ENCODE measurements at regions not wholly inside any gene's neighbourhood (a gene's known extent, or its start where the extent isn't known, plus 50 kb on each side); places are given as distances from the start of the nearest gene placed in this dataset.
A peak's percentile ranks its signal among the peaks of the same experiment; 100 is the strongest.

DNA sequence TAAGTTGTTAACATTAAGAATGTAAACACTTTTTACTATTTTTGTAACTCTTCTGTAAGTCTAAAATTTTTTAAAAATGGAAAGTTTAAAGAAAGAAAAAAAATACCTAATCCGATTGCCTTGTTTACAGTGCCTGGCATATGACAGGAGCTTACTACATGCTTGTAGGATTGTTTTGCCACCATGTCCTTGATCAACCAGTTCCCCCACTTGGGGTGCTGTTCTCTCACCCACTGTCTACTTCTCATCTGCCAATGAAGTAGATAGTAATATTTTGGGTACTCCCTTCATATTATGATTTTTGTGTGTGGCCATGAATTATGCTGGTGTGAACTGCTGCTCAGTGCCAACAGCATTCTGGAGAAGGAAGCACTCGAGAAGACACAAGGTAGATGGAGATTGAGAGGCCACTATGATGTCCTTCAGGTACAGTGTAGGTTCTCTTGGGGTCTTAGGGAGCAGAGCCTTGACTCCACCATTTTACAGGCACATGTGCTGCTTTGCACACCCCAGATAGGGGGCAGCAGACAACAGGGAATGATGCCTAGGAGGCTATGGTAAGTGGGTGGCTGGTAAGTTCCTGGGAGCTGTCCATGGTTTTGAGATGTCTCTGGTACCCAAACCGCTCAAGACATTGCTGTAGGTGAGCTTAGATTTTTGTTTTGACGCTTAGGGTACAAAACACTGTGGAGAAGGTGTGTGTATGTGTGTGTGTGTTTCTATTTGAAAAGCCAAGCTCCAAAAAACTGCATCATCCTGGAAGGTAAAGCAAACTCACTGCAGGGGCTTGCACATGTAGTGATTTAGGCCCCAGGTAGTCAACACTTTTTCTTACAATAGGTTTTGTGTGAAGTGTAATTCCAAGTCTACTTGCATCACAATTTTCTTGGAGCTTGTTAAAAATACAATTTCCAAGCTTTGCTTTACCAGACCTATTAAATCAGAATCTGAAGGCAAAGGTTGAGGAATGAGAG is 494.5 kb upstream of the LARGE1 start (continued):
- TF ChIP-seq, protein P1, sequence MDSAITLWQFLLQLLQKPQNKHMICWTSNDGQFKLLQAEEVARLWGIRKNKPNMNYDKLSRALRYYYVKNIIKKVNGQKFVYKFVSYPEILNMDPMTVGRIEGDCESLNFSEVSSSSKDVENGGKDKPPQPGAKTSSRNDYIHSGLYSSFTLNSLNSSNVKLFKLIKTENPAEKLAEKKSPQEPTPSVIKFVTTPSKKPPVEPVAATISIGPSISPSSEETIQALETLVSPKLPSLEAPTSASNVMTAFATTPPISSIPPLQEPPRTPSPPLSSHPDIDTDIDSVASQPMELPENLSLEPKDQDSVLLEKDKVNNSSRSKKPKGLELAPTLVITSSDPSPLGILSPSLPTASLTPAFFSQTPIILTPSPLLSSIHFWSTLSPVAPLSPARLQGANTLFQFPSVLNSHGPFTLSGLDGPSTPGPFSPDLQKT (CRISPR knock-in tag; IDR thresholded peaks at IDR 0.05; ENCODE audit: borderline replicate concordance) = no peak
- TF ChIP-seq ZSCAN30 (CRISPR knock-in tag; IDR thresholded peaks at IDR 0.05) (no peak), ATAD3A (CRISPR knock-in tag; IDR thresholded peaks at IDR 0.05) (no peak), HHEX (CRISPR knock-in tag; IDR thresholded peaks at IDR 0.05) (no peak), MEIS1 (CRISPR knock-in tag; IDR thresholded peaks at IDR 0.05; ENCODE audit: borderline replicate concordance) (no peak), REL (CRISPR knock-in tag; conservative IDR thresholded peaks at IDR 0.05) (no peak), NCOA5 (CRISPR knock-in tag; IDR thresholded peaks at IDR 0.05) (no peak), TMF1 (CRISPR knock-in tag; IDR thresholded peaks at IDR 0.05; ENCODE audit: low read depth) (no peak), ZNF160 (CRISPR knock-in tag; IDR thresholded peaks at IDR 0.05) (no peak), TGIF2 (CRISPR knock-in tag; IDR thresholded peaks at IDR 0.05) (no peak), ZNF768 (CRISPR knock-in tag; IDR thresholded peaks at IDR 0.05) (no peak), ZNF296 (CRISPR knock-in tag; conservative IDR thresholded peaks at IDR 0.05) (no peak), REST (IDR thresholded peaks at IDR 0.05; ENCODE audit: borderline replicate concordance in 1 of 2, low read depth in 1 of 2, low read length in 2 of 2) (peak; percentile 93 to 99), EEA1 (CRISPR knock-in tag; IDR thresholded peaks at IDR 0.05; ENCODE audit: borderline replicate concordance) (no peak), PRPF4 (IDR thresholded peaks at IDR 0.05; ENCODE audit: low read depth, low read length, poor library complexity, severe bottlenecking) (no peak), SIN3B (IDR thresholded peaks at IDR 0.05; ENCODE audit: low read length) (no peak), IRX3 (CRISPR knock-in tag; IDR thresholded peaks at IDR 0.05; ENCODE audit: borderline replicate concordance, low read depth) (0 out of 2 replicates have a peak, but pooled peaks have one; percentile 66)
- TF ChIP-seq, protein P2, sequence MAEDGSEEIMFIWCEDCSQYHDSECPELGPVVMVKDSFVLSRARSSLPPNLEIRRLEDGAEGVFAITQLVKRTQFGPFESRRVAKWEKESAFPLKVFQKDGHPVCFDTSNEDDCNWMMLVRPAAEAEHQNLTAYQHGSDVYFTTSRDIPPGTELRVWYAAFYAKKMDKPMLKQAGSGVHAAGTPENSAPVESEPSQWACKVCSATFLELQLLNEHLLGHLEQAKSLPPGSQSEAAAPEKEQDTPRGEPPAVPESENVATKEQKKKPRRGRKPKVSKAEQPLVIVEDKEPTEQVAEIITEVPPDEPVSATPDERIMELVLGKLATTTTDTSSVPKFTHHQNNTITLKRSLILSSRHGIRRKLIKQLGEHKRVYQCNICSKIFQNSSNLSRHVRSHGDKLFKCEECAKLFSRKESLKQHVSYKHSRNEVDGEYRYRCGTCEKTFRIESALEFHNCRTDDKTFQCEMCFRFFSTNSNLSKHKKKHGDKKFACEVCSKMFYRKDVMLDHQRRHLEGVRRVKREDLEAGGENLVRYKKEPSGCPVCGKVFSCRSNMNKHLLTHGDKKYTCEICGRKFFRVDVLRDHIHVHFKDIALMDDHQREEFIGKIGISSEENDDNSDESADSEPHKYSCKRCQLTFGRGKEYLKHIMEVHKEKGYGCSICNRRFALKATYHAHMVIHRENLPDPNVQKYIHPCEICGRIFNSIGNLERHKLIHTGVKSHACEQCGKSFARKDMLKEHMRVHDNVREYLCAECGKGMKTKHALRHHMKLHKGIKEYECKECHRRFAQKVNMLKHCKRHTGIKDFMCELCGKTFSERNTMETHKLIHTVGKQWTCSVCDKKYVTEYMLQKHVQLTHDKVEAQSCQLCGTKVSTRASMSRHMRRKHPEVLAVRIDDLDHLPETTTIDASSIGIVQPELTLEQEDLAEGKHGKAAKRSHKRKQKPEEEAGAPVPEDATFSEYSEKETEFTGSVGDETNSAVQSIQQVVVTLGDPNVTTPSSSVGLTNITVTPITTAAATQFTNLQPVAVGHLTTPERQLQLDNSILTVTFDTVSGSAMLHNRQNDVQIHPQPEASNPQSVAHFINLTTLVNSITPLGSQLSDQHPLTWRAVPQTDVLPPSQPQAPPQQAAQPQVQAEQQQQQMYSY (CRISPR knock-in tag; IDR thresholded peaks at IDR 0.05) = no peak

All from HepG2 (cell line).